GM19351 (cell line): ENCODE measurements at regions not wholly inside any gene's neighbourhood (a gene's known extent, or its start where the extent isn't known, plus 50 kb on each side); places are given as distances from the start of the nearest gene placed in this dataset.
A peak's percentile ranks its signal among the peaks of the same experiment; 100 is the strongest.

Experiments used
- ATAC-seq: cut with Tn5 transposase; IDR thresholded peaks from one replicate; pipeline ENCODE4 v1.9.1; 2021; ENCODE audit warnings: mild to moderate bottlenecking, moderate library complexity; ENCODE audit not compliant: unreplicated experiment

DNA sequence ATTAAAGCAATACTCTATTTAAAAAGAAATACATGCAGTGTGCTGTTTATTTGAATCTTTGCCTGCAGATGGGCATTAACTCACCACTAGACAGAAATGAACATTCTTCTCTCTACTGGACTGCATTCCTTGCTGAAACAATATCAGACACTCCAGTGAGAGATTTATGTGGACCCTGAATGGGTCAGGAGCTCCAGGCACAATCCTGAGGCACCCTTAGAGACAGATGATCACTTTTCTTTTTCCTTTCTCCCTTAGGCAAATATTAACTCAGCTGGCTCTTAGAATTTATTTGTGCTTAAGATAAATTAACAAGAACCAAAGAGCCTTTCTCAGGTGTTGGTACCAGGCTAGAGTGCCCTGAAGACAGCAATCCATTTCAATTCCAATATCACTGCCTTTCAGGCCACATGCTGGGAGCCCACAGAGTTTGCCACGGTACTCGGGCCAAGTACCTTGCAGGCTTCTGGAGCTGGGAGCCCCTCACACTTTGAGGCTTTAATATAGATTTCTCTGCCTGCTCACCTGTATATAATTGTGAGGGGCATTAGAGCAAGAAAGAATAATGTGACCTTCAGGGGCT lies 173.0 kb downstream of the EMP1 start:
- no peak for ATAC-seq

DNA sequence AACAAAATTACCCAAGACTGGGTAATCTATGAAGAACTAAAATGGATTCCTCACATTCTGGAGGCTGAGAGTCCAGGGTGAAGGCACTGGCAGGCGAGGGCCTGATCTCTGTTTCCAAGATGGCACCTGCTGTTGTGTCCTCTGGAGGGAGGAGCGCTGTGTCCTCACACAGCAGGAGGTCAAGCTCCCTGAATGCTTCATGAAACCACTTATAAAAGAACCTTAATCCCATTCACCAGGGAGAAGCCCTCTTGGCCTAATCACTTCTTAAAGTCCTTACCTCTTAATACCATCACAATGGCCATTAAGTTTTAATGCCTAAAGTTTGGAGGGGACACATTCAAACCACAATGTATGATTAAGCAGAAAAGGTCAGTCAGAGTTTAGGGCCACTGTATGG lies 172.4 kb downstream of the EMP1 start:
- ATAC-seq: no peak

DNA sequence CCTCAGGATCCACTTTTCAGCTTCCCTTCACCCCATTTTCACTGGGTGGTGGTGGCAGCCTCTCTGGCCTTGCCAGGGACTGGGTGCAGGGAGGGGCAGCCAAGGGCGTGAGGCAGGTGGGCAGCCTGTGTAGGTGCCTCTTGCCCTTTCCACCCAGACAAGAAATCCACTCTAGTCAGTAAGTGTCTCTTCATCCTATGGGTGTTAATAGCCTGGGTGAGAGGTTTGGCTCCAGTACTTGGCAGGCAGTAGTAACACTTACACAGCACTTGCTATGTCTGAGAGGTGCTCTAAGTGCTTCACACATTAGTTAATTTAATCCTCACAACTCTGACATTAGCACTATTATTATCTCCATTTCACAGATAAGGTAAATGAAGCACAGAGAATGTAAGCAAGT lies 171.9 kb downstream of the EMP1 start:
- ATAC-seq: no peak

DNA sequence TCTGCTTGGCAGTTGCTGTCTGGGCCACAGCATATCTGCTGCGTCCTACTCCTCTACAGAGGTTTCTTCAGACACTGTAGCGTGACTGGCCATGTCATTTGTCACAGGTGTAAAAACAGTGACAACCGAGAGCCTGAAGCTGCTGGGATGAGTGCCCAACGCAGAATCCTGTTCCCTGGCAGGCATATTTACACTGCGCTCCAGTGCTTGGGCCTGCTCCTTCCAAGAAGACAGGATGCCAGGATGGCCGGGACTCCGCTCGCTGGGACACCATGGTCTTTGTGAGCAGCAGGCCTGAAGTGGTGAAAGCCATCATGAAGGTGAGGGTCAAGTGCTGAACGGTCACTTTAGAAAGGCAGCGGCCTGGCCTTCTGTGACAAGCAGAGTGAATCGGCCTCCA lies 171.4 kb downstream of the EMP1 start:
- no peak for ATAC-seq

DNA sequence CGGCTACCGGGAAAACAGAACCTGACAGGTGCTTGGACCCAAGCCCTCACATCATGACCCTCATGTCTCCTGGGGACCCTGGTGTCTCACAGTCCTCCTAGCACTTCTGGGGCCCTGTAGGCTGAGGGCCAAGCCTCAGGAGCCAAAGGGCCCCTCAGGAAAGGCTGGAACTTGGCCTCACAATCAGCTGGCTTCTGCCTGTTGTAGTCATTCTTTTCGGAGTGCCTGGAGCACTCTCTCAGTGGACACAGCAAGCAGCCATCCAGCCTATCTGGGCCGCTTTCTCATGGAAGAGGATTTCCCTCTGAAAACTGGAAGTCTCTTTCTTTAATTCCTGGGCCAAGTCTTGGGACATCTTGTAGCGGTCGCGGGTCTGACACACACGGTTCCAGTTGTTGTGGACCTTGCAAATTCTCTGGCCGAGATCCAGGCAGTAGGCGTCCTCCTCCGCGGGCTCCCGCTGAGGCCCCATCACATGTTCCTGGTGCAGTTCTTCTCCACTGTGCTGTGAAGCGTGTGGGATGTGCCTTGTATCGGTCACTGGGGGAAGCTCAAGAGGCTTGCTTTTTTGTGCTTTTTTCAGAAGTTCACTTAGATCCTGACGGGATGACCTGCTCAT lies 169.3 kb downstream of the EMP1 start:
- no peak for ATAC-seq

DNA sequence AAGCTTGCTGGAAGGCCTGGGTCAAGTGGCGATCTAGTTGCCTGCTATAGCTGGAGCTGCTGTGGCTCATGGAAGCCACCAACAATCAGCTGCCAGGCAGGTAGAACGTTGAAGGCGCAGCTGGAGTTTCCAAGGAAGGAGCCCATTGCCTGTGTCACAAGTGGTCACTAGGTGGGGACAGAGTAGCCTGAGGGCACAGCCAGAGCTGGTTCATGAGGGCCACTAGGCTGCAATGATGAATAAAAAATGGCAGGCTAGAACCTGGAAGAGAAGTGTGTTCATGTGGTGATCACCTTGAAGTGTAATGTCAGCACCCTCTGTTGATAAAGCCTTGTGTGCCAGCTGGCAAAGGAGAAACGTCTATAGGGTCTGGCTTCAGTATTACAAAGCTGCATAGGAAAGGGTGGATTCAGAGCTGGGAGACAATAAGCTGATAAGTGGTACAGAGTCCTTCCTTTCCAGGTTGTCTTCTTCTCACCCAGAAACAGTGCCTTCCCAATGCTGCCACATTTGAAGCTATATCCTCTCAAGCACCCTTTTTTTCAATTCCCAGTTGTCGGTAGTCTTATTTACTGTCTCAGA lies 165.8 kb downstream of the EMP1 start:
- ATAC-seq: peak; percentile 98

DNA sequence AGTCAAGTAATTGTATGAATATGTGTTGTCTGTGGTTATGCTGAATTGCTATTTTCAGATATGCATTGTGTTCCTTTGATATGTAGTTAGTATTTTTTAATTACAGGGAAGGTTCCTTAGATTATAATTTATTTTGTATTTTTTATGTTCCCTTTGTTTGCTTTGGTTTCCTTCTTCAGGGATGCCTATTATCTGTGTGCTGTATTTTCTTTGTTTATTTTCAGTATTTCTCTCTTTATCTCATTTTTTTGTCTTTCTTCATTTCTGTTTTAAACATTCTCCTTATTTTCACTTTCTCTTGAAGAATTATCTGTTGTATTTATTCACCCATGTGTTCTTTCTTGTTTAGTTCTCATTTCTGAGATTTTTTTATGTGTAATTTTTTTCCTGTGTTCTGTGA lies 163.1 kb downstream of the EMP1 start:
- no peak for ATAC-seq

DNA sequence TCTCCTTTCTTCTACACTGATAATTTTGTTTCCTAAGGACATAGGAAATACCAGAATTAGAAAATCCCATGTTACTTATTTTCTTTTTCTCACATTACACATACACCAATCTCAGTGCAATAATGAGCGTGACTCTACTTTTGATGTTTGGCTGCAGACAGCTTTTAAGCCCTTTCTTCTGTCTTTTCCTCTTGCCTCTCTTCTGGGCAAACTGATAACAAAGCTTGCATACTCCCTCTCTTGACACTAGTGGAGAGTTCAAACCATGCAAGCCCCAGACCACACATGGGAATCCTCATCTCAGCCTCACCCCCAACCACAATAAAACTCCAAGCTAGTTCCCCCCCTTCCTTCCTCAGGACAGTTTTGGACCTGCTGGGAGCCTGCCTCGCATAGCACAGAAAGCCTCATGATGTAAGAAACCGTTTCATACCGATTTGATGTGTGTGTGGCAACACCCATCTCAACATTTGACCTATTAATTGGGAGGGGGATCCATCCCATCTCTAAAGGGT lies 161.9 kb downstream of the EMP1 start:
- no peak for ATAC-seq

DNA sequence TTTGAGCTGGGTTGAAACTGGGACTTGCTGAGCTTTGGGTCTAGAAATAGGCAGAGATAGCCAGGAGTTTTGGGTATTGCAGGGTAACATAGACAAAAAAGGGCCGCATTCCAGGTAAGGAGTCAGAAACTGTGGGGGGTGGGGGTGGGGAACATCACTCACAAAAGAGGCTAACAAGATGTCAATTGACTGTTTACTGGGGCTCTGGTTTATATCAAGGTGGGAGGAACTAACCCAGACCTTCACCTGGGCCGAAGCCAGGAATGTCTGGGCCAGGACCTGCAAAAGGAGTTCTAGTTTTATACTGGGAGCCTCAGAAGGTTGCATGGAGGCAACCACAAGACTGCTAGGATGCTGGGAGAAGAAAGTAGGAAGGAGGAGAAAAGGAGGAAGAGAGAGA lies 154.4 kb downstream of the EMP1 start:
- no peak for ATAC-seq

DNA sequence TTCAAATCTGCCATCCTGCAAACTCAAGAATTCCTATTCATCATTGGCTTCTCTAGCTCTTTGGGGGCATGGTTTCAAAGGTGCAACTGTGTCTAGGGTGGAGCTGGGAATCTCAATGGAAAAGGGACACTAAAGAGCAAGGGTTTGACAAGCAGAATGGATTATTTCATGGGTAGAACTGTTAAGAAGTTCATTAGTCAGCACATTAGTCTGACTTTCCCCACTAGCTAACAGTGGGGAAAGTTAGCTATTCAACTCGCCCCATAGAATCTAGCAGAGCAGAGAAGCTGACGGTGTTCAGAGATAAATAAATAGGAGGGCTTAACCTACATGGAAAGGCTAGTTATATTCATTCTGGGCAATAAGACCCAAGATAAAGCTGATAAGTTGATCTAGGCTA lies 153.9 kb downstream of the EMP1 start:
- ATAC-seq: no peak

DNA sequence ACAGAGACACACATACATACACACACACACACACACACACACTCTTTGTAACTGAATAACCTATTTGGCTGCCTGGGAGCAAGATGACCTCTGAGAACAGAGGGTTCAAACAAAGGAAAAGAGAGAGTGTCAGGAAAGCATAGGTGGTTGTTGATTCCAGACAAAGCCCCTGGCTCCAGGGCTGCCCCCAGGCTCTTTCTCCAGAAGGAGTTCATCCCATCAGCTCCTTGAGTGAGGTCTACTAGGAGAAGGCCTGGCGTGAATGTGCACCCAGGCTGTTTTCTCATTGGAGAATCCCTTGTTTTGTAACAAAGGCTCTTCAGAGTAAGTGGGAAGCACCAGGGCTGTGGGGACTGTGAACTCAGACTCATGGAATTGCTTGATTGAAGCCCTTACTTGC lies 151.9 kb downstream of the EMP1 start:
- ATAC-seq: no peak

DNA sequence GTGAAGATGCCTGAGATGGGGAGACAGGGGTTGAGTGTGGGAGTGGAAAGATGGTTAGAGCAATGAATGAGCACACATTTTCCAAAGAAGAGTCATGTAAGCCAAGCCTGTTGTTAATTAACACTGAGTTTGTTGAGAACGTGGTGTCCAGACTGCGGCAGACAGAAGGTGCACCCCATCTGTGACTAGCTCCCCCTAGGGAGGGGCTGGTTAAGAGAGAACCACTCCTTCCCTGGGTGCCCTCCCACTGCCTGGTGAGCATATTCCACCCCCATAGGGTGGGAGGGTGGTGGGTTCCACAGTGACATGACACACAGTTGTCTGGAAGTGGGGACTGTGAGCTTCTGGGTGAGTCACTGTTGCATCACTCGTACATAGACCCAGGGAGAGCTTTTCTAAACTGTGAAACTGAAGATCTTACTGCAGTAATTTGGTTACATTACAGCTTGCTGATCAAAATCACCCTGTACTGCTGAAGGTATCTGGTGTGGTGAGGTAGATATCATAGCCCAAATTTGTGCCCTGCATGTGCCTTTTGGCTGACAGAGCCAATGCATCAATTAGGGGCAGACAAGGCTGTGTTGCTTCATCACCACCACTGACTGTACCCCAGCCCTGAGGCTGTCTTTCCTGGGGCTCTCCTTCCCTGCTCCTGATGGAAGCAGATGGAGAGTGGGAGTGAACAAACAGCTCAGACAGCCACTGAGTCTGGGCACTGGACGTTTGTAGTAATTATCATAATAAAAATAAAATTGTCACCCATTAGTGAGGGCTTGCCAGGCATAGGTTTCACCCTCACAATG lies 150.9 kb downstream of the EMP1 start:
- ATAC-seq: no peak

DNA sequence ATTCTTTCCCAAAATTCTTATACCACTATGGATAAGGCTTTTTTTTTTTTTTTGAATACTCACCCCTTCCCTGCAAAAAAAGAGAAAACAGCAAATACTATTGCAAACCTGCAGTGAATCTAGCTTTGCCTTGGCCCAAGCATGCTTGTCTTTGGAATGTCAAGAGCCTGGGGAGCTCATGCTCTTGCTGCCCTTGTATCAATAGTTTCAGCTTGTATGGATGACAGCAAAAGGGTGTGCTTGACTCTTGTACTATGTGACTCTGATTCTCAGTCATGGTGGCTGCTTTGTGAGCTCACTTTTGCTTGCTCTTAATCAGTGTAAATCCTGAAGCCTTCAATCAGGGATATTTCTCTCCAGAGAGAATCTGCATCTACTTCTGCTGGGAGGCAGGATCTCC lies 149.2 kb downstream of the EMP1 start:
- ATAC-seq: no peak

DNA sequence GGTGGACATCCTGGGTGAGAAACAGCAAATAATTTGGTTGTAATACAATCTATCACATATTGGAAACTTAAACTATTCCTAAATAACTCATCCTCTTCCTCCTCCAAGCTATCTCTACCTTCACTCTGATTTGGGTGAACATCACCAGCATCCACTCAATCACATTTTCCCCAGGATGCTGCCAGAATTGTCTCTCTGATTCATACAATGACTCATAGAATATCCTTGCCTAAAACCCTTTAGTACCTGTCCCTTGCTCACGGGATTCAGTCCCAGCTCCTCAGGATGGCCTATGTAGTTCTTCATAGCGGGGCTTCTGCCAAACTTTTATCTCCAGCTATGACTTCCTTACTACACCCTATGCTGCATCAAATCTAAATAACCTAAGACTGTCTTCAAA lies 146.8 kb downstream of the EMP1 start:
- ATAC-seq: no peak

DNA sequence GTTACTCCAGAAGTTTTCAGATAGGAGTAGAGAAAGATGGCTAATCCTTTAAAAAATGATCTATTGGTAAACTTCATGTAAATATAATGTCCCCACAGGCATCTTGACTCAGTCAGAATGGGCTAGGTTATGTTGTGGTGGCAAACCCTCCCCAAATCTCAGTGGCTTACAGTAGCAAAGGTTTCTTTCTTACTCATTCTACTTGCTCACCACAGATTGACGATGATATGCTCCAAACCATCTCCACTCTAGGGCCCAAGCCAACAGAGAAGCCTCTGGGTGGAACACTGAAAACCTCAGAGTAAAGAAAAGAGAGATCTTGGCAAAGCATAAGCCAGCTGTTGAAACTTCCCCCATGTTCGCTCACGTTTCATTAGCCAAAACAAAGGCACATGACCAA lies 146.4 kb downstream of the EMP1 start:
- no peak for ATAC-seq

DNA sequence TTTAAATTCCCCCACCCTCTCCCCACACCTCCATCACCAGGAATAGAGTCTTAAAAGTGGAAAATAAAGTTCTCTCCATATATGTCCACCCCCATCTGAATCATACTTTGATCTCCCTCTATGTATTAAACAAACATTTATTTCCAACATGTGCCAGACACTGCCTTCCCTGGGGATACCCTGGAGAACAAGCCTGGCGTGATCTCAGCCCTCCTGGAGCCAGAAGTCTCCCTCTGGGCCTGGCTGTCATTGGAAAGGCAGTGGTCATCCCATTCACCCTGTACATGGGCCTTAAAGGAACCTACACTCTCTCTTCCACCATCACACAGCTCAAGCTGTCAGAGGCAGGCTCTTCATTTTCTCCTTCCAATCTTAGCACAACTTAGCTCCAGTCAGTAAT lies 143.6 kb downstream of the EMP1 start:
- no peak for ATAC-seq

DNA sequence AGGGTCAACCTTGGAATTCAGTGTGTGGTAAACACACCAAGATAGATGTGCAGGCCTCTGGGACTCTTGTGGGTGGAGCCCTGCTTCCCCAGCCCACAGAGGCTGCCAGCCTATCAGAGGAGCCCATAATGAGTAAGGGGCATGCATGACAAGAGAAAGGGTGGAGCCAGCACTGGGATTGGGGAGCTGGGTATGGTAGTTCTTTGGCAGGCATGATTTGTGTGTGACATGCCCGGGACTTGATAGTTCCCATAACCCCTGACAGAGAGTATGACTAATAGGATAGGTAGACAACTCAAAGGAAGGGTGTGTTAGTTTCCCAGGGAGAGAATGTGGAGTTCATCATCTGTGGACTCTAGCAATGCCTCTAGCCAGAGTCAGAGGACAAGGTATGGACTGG lies 143.0 kb downstream of the EMP1 start:
- ATAC-seq: no peak

DNA sequence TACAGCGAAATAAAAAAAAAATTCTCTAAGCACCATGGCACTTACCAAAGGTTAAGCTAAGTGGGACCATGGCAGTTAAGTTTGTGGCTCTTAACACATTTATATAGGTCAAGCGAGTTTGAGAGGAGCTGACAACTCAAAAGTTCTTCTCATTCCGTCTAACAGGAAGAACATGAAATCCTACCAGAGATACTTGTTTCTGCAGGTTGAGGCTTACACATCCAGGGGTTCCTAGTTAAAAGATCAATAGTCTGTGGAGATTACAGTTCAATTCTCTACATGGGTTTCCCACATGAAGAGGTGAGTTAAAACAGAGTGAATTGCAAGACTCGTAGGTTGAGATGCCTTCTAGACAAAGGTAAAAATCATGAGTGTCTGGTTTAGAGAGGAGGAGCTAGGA lies 142.6 kb downstream of the EMP1 start:
- ATAC-seq: no peak

DNA sequence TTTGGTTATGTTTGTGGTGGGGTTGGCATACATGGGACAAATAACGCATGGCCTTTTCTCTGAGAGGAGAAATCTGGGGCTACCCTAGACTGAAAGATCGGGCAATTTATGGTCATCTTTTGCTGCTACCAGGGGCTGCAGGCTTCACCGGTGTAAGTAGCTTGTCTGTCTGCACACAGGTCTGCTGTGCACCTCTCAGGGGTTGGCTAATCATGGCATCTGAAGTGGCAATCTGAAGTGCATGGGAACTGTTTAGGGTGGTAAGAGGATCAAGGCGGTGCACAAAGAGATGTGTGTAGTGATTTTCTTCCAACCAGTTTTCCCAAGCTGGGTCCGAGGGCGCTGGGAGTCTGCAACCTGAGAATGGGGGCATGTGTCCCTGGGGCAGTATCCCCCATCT lies 141.3 kb downstream of the EMP1 start:
- ATAC-seq: no peak

DNA sequence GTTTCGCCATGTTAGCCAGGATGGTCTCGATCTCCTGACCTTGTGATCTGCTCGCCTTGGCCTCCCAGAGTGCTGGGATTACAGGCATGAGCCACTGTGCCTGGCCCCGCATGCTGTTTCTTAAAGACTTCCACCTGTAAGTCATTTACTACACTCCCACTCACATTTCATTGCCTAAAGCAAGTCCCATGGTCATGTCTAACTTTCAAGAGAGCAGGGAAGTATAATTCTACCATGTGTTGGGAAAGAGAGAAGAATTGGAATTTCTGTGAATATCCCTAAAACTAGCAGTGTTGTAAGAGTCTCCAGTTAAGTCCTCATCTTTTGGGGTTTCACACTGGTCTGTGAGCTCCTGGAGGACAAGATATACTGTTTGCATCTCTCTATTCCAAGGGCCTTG lies 139.7 kb downstream of the EMP1 start:
- no peak for ATAC-seq

DNA sequence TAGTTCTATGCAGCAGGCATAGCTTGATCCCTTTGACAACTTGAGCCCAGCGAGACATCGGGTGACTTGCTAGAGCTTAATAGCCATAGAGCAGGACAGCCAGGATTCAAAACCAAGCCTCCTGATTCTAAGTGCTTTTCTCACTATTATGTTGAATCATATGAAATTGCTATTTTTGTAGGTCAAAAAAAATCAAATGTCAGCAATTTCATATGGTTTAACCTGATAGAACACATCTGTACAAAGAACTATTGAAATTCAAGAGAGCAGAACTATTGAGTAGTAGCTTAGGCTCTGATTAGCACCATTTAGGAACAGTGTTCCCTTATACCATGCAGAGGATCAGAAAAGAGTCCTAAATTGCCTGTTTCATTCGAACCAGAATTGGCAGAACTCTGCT lies 132.0 kb downstream of the EMP1 start:
- ATAC-seq: no peak

DNA sequence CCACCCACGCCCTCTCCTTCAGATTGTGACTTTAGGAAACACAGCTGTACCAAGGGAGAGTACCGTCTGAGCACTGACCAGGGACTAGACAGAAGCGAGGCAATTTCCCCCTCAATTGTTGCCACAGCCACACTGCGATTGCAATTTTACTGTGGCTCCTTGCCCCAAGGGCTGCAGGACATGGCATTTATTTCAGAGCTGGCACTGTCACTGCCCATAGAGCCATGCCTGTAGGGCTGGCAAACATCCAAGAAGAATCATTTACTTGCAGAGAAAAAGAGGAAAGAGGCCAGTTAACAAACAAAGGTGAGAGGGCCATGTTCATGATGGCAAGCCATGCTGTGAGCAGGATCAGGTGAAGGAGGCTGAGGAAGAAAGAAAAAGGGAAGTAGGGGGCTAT lies 129.6 kb downstream of the EMP1 start:
- no peak for ATAC-seq
